ENCODE measurements at regions not wholly inside any gene's neighbourhood (a gene's known extent, or its start where the extent isn't known, plus 50 kb on each side); places are given as distances from the start of the nearest gene placed in this dataset.

GRCh38 chr2:129722306-129723019 lies 257.0 kb upstream of the RAB6C start:
- no peak for DNase-seq (ENCODE audit: low read depth)
- TF ChIP-seq CTCF (IDR thresholded peaks at IDR 0.05; ENCODE audit: low read length, missing control alignments): no peak

GRCh38 chr2:129723277-129724020 lies 256.0 kb upstream of the RAB6C start:
- TF ChIP-seq CTCF (IDR thresholded peaks at IDR 0.05; ENCODE audit: low read length, missing control alignments): no peak

More at GRCh38 chr2:129722306-129723019, 257.0 kb upstream of the RAB6C start:
- H3K4me3 ChIP-seq (replicated peaks; ENCODE audit: low read depth, low read length): no peak overlapping the region

GRCh38 chr2:129724021-129724757 lies 255.3 kb upstream of the RAB6C start:
- TF ChIP-seq CTCF (IDR thresholded peaks at IDR 0.05; ENCODE audit: low read length, missing control alignments): no peak
- H3K4me3 ChIP-seq (replicated peaks; ENCODE audit: low read depth, low read length): no peak overlapping the region
- DNase-seq (ENCODE audit: low read depth): no peak

More at GRCh38 chr2:129723277-129724020, 256.0 kb upstream of the RAB6C start:
- no peak overlapping the region for H3K4me3 ChIP-seq (replicated peaks; ENCODE audit: low read depth, low read length)
- no peak for DNase-seq (ENCODE audit: low read depth)

GRCh38 chr2:129726216-129726615 lies 253.2 kb upstream of the RAB6C start:
- no peak for DNase-seq (ENCODE audit: low read depth)
- H3K4me3 ChIP-seq (replicated peaks; ENCODE audit: low read depth, low read length): no peak overlapping the region
- no peak for TF ChIP-seq CTCF (IDR thresholded peaks at IDR 0.05; ENCODE audit: low read length, missing control alignments)

- no peak overlapping the region for H3K4me3 ChIP-seq (replicated peaks; ENCODE audit: low read depth, low read length)
- DNase-seq (ENCODE audit: low read depth): no peak
- no peak for TF ChIP-seq CTCF (IDR thresholded peaks at IDR 0.05; ENCODE audit: low read length, missing control alignments)
Measured at GRCh38 chr2:129727286-129727685, 252.2 kb upstream of the RAB6C start.

- DNase-seq (ENCODE audit: low read depth): no peak
- H3K4me3 ChIP-seq (replicated peaks; ENCODE audit: low read depth, low read length): no peak overlapping the region
- no peak for TF ChIP-seq CTCF (IDR thresholded peaks at IDR 0.05; ENCODE audit: low read length, missing control alignments)
Measured at GRCh38 chr2:129728035-129728972, 251.2 kb upstream of the RAB6C start.
